Natural killer cell treated with Interleukin-12 subunit alpha and Interleukin-12 subunit beta and Interleukin-15 and Interleukin-18, amount 100 ng/mL, for 72 hours (primary cell): ENCODE measurements at regions not wholly inside any gene's neighbourhood (a gene's known extent, or its start where the extent isn't known, plus 50 kb on each side); places are given as distances from the start of the nearest gene placed in this dataset.

Experiments used
- ATAC-seq, 2 donors: fragments of 150-1000 bp; cut with Tn5 transposase in 1 of 2; sonication (Bioruptor Pico), chemical (Tn5 transposase) in 1 of 2; 2 replicates each; pipeline ENCODE4 v1.10.0; 2021
- DNase-seq: peaks from one replicate; pipeline ENCODE4 v3.0.0; 2022; ENCODE audit warnings: low spot score
- H3K27ac Mint-ChIP-seq, 2 donors: 1 replicate in 1 of 2; 2 replicates in 1 of 2; pipeline ENCODE4 v1.8.0; 2022; ENCODE audit warnings: mixed read lengths in 2 of 2, mild to moderate bottlenecking in 1 of 2, moderate library complexity in 1 of 2
- H3K27me3 Mint-ChIP-seq, 2 donors: 1 replicate in 1 of 2; 2 replicates in 1 of 2; pipeline ENCODE4 v1.8.0; 2022; ENCODE audit warnings: mixed read lengths in 2 of 2
- H3K36me3 Mint-ChIP-seq: one replicate; pipeline ENCODE4 v1.8.0; 2022; ENCODE audit warnings: mixed read lengths
- H3K4me1 Mint-ChIP-seq, 2 donors: 1 replicate in 1 of 2; 2 replicates in 1 of 2; pipeline ENCODE4 v1.8.0; 2022; ENCODE audit warnings: low read depth in 2 of 2, mixed read lengths in 2 of 2, mild to moderate bottlenecking in 1 of 2
- H3K4me3 Mint-ChIP-seq: one replicate; pipeline ENCODE4 v1.8.0; 2022; ENCODE audit warnings: mixed read lengths
- H3K9me3 Mint-ChIP-seq: 2 replicates; pipeline ENCODE4 v1.8.0; 2022; ENCODE audit warnings: mixed read lengths

DNA sequence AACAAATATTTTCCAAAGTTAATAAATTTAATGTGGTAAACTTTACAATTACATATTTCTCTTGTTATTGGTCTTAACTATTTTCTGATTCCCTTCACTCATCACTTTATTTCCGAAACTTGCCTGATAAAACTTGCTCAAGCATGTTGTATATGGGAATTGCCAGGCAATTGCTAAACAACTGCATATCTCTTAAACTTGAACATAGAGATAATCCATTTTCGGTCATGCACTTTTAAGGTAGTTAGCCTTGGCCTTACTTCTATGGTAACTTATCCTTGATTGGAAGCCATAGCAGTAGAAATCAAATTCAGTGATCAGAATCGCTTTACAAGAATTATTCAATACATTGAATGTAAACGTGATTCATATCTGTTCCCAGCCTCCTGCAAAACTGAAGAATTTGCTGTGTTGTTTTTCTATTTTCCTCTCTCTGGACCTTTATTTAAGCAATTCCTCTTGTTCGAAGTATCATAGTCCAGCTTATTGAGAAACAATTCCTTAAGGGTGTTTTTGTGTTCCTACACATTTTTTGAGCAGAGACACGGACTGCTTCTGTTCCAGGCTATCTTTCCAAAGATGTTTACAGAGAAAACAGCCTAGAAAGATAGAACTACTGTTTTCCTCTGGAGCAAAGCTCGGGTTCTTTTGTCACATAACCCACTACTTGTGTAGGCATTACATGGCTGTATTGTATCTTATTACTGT, 674.3 kb downstream of the IRS1 start:
- Mint-ChIP-seq H3K27me3 (no peaks in the 10 kb centered on the region), H3K27ac (no peak overlapping the region), H3K4me1 (no peaks in the 10 kb centered on the region), H3K4me3 (no peak overlapping the region), H3K9me3 (peaks cover 3% of the 10 kb centered on the region), H3K36me3 (no peaks in the 10 kb centered on the region)
- DNase-seq: no peak
- no peak for ATAC-seq

DNA sequence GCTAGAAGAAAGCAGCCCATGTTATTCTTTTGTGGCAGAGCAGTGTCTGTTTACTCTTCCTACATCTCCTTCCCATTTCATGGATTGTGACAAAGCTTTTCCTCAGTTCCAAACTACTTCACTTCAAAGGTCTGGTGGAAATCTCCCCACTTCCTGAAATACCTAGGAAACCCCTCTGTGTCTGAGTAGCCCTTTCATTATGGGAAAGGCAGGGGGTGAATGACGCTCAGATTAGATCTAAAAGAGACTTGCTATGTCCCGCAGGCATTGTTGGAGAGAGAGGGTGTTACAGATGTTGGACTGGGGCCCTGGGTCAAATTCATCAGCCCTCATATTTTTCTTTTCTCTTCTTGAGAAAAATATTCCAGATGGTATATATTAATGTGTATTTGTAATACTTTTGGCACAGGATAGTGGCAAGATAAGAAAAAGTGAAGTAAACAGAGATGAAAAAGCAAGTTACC, 675.0 kb downstream of the IRS1 start:
- Mint-ChIP-seq H3K9me3 (peaks cover 3% of the 10 kb centered on the region), H3K4me1 (no peaks in the 10 kb centered on the region), H3K36me3 (no peaks in the 10 kb centered on the region), H3K27ac (no peak overlapping the region), H3K27me3 (no peaks in the 10 kb centered on the region), H3K4me3 (no peak overlapping the region)
- ATAC-seq (no peak), DNase-seq (no peak)

- DNase-seq: no peak
- no peak for ATAC-seq
- peaks cover 3% of the 10 kb centered on the region for H3K9me3 Mint-ChIP-seq
- H3K4me3 Mint-ChIP-seq: no peak overlapping the region
- no peaks in the 10 kb centered on the region for H3K36me3 Mint-ChIP-seq
- no peak overlapping the region for H3K27ac Mint-ChIP-seq
- H3K4me1 Mint-ChIP-seq: no peaks in the 10 kb centered on the region
- no peaks in the 10 kb centered on the region for H3K27me3 Mint-ChIP-seq
These were observed 676.3 kb downstream of the IRS1 start for GRCh38 chr2:226123300-226123699.

DNA sequence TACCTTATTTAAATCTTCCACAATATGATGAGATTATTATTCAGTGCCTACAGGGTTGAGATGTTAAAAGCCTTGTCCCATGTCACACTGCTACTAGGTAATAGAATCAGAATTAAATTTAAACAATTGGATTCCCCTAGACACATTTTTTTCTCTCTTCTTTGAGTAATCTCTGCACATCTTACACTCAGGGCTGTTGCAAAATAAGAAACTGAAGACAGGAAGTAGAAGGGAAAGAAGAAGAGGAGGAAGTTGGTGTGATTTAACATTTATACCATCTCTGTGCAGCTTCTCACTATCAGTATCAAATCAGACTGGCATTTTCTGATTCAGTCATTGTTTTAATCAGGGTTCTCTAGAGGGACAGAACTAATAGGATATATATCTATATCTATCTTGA, 677.6 kb downstream of the IRS1 start:
- H3K27ac Mint-ChIP-seq: no peak overlapping the region
- H3K27me3 Mint-ChIP-seq: no peaks in the 10 kb centered on the region
- ATAC-seq: no peak

GRCh38 chr2:226121046-226121738, 678.4 kb downstream of the IRS1 start:
- ATAC-seq (no peak), DNase-seq (no peak)
- no peaks in the 10 kb centered on the region for H3K36me3 Mint-ChIP-seq
- no peak overlapping the region for H3K27ac Mint-ChIP-seq
- no peak overlapping the region for H3K4me3 Mint-ChIP-seq
- no peaks in the 10 kb centered on the region for H3K4me1 Mint-ChIP-seq
- H3K9me3 Mint-ChIP-seq: peaks cover 3% of the 10 kb centered on the region
- H3K27me3 Mint-ChIP-seq: no peaks in the 10 kb centered on the region

More for the DNA sequence above, 677.6 kb downstream of the IRS1 start:
- no peaks in the 10 kb centered on the region for H3K4me1 Mint-ChIP-seq
- H3K9me3 Mint-ChIP-seq: peaks cover 3% of the 10 kb centered on the region
- no peak for DNase-seq
- no peaks in the 10 kb centered on the region for H3K36me3 Mint-ChIP-seq
- no peak overlapping the region for H3K4me3 Mint-ChIP-seq

DNA sequence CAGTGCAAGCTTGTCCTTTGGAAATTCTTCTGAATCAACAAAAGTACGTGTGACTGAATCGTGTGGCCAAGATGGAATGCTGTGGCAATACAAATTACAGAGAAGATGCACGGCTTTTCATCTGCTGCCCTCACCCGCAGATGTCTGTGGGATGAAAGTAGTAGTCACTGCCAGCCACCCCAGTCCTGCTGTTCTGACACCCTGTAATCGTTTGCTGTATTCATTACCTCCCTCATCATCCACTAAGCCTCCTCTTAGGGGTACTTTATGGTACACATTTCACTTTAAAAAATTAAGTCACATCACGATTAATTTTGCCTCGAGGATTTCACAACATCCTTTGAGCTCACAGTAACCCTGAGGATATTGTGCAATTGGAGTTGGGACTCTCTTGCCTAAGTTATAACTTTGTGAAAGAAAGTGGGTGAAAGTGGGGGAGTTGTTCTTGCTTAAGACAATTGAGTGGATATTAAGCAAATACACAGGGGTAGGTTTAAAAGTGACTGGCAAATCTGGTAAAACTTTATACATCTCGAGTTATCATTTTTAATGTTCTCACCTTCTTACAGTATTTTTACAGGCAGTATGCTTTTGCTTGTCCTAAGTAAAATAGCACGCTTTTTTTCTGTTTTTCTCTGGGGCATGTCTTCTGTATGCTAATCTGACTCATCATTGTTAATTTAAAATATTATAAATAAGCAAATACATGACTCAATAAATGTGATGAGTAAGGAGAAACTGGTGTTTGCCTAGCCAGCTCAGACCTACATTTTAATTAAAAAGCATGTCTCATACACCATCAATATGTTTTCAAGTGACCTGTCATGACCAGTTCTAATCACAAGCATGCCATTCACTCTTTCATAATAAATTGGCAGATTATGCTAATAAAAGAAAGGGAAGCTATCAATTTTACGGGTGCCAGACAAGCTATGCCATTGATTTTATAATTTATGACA, 680.9 kb downstream of the IRS1 start:
- Mint-ChIP-seq H3K4me3 (no peak overlapping the region), H3K9me3 (peaks cover 3% of the 10 kb centered on the region), H3K4me1 (no peaks in the 10 kb centered on the region), H3K27me3 (no peaks in the 10 kb centered on the region), H3K36me3 (no peaks in the 10 kb centered on the region), H3K27ac (no peak overlapping the region)
- ATAC-seq: peak in 1 of 2 donors; percentile 39
- no peak for DNase-seq

- no peaks in the 10 kb centered on the region for H3K9me3 Mint-ChIP-seq
- no peak overlapping the region for H3K4me3 Mint-ChIP-seq
- H3K27ac Mint-ChIP-seq: no peak overlapping the region
- H3K27me3 Mint-ChIP-seq: no peaks in the 10 kb centered on the region
- H3K36me3 Mint-ChIP-seq: no peaks in the 10 kb centered on the region
- H3K4me1 Mint-ChIP-seq: no peaks in the 10 kb centered on the region
- no peak for ATAC-seq
- no peak for DNase-seq
These were observed 682.0 kb downstream of the IRS1 start for GRCh38 chr2:226117510-226118065.

- Mint-ChIP-seq H3K9me3 (no peaks in the 10 kb centered on the region), H3K4me3 (no peak overlapping the region), H3K27me3 (no peaks in the 10 kb centered on the region), H3K27ac (no peak overlapping the region), H3K36me3 (no peaks in the 10 kb centered on the region), H3K4me1 (no peaks in the 10 kb centered on the region)
- ATAC-seq (no peak), DNase-seq (no peak)
These were observed 683.3 kb downstream of the IRS1 start for GRCh38 chr2:226116346-226116745.

DNA sequence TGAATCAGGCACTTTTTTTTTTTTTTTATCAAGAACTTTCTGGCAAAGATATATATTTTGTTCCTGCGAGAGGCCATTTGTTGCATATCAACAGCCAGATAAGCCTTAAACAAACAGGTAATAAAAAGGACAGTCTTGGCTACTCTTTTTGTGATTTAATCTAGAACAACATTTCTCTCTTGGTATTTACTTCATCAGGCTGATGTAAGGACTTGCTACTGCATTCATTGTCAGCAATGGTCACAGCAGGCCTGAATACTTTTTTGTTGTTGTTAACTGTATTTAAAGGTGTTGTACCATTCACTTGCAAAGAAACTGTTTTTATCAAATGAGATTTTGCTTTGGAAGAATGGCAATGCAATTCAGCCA, 683.8 kb downstream of the IRS1 start:
- Mint-ChIP-seq H3K36me3 (no peaks in the 10 kb centered on the region), H3K4me3 (no peak overlapping the region), H3K27ac (no peak overlapping the region), H3K4me1 (no peaks in the 10 kb centered on the region), H3K9me3 (no peaks in the 10 kb centered on the region), H3K27me3 (no peaks in the 10 kb centered on the region)
- ATAC-seq: no peak
- DNase-seq: no peak

DNA sequence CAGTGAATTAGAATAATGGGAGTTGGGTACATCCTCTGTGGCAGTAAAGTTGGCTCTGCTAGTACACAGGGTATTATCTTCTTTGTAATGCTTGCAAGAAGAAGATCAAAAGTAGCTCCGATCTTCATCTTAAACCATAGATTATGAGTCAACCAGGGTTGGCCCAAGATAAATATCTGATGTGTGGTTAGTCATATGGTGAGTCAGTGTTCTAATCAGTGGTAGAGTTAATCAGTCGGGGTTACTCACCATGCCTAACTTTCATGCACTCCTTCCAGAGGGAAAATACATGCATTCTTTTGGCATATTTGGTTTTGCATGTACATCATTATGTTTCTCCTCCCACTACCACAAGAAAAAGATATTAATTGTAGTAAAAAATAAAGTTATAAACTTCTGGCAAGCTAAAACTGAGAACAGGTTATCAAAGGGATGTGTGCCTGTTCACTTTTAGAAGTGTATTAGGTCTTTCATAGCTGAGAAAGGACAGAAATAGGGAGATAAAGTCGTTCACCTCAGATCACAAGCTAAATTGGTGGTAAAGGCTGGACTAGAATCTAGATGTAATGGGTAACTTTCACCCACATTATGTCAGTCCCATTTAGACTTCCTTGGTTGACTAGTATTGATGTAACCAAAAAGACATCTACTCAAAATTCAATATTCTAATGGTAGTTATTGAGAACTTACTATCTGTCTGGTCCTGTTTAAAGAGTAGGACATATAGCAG, 684.4 kb downstream of the IRS1 start:
- Mint-ChIP-seq H3K27me3 (no peaks in the 10 kb centered on the region), H3K27ac (peak overlapping the region in 1 of 2 donors; percentile 5), H3K9me3 (no peaks in the 10 kb centered on the region), H3K36me3 (peaks cover under 1% of the 10 kb centered on the region), H3K4me3 (no peak overlapping the region), H3K4me1 (no peaks in the 10 kb centered on the region)
- no peak for DNase-seq
- ATAC-seq: peak in 1 of 2 donors; percentile 82

GRCh38 chr2:226114436-226114835, 685.2 kb downstream of the IRS1 start:
- peaks cover 6% of the 10 kb centered on the region for H3K36me3 Mint-ChIP-seq
- H3K4me3 Mint-ChIP-seq: no peak overlapping the region
- H3K27ac Mint-ChIP-seq: peak overlapping the region in 1 of 2 donors; percentile 5
- no peaks in the 10 kb centered on the region for H3K27me3 Mint-ChIP-seq
- DNase-seq (no peak), ATAC-seq (no peak)
- peaks cover 5% of the 10 kb centered on the region for H3K9me3 Mint-ChIP-seq
- H3K4me1 Mint-ChIP-seq: no peaks in the 10 kb centered on the region

DNA sequence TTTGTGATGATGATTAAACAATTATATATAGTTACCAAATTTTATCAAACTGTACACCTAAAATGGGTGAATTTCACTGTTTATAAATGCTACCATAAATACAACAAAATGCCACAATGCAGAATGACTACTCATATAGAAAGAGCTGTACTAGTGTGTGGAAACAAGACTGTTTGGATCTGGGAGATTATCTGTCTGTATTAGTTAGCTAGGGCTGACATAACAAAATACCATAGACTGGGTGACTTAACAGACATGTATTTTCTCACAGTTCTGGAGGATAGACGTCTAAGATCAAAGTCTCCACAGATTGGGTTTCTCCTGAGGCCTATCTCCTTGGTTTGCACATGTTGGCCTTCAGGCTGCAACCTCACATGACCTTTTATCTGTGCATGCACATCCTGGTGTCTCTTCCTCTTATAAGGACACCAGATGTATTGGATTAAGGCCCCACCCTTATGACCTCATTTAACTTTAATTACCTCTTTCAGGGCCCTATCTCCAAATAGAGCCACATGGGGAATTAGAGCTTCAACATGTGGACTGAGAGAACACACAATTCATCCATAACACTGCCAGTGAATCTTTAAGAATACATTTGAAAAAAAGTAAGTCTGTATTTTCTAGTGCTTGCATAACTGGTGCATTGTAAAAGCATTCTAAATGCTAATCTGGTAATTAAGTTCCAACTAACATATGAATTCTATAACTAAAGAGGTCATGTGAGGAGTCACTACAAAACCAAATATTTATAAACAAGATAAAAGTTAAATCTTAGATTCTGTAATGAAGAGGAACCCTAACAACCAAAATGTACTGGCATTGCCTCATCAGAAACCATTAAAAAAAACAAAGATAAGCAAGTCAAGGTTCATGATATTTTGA, 699.6 kb downstream of the NYAP2 start:
- H3K4me1 Mint-ChIP-seq: no peaks in the 10 kb centered on the region
- peaks cover 4% of the 10 kb centered on the region for H3K9me3 Mint-ChIP-seq
- H3K36me3 Mint-ChIP-seq: no peaks in the 10 kb centered on the region
- no peak overlapping the region for H3K4me3 Mint-ChIP-seq
- DNase-seq (no peak), ATAC-seq (peak in 1 of 2 donors; percentile 31)
- no peaks in the 10 kb centered on the region for H3K27me3 Mint-ChIP-seq
- H3K27ac Mint-ChIP-seq: no peak overlapping the region
